ENCODE measurements at regions not wholly inside any gene's neighbourhood (a gene's known extent, or its start where the extent isn't known, plus 50 kb on each side); places are given as distances from the start of the nearest gene placed in this dataset.
A peak's percentile ranks its signal among the peaks of the same experiment; 100 is the strongest.

- DNase-seq (no peak), FAIRE-seq (no peak)
- no peaks in the 10 kb centered on the region for H3K27me3 ChIP-seq (ENCODE audit: control insufficient read depth in 3 of 3, insufficient read depth in 3 of 3, low read length in 3 of 3)
- no peak overlapping the region for H3K4me3 ChIP-seq (ENCODE audit: low read depth in 1 of 3, low read length in 3 of 3)
- WGBS, 3 donors: 49 to 60% (median 51%) methylated on average over 3 of the region's 3 CpGs
- no peaks in the 10 kb centered on the region for H3K4me1 ChIP-seq (ENCODE audit: control insufficient read depth in 3 of 3, insufficient read depth in 2 of 3, low read depth in 1 of 3, low read length in 2 of 3)
- no peak overlapping the region for H3K27ac ChIP-seq (ENCODE audit: low read depth in 1 of 3, low read length in 2 of 3)
- H3K36me3 ChIP-seq (ENCODE audit: control insufficient read depth in 3 of 3, insufficient read depth in 2 of 3, low read depth in 1 of 3, low read length in 3 of 3): no peaks in the 10 kb centered on the region
- H3K9me3 ChIP-seq (ENCODE audit: control insufficient read depth in 2 of 2, insufficient read depth in 1 of 2, low read depth in 1 of 2, low read length in 1 of 2): peaks cover 0 to 4% of the 10 kb centered on the region in 2 donors
These were observed 107.4 kb upstream of the LRRTM4 start for GRCh38 chr2:77629539-77629938.

GRCh38 chr2:77631007-77631406 is 108.8 kb upstream of the LRRTM4 start:
- peaks cover 0 to 4% of the 10 kb centered on the region in 2 donors for H3K9me3 ChIP-seq (ENCODE audit: control insufficient read depth in 2 of 2, insufficient read depth in 1 of 2, low read depth in 1 of 2, low read length in 1 of 2)
- no peaks in the 10 kb centered on the region for H3K4me1 ChIP-seq (ENCODE audit: control insufficient read depth in 3 of 3, insufficient read depth in 2 of 3, low read depth in 1 of 3, low read length in 2 of 3)
- H3K4me3 ChIP-seq (ENCODE audit: low read depth in 1 of 3, low read length in 3 of 3): no peak overlapping the region
- no peaks in the 10 kb centered on the region for H3K36me3 ChIP-seq (ENCODE audit: control insufficient read depth in 3 of 3, insufficient read depth in 2 of 3, low read depth in 1 of 3, low read length in 3 of 3)
- H3K27ac ChIP-seq (ENCODE audit: low read depth in 1 of 3, low read length in 2 of 3): no peak overlapping the region
- DNase-seq (no peak), FAIRE-seq (no peak)
- no peaks in the 10 kb centered on the region for H3K27me3 ChIP-seq (ENCODE audit: control insufficient read depth in 3 of 3, insufficient read depth in 3 of 3, low read length in 3 of 3)

GRCh38 chr2:77633601-77634000 is 111.4 kb upstream of the LRRTM4 start:
- FAIRE-seq: no peak
- no peak overlapping the region for H3K4me3 ChIP-seq (ENCODE audit: low read depth in 1 of 3, low read length in 3 of 3)
- H3K27ac ChIP-seq (ENCODE audit: low read depth in 1 of 3, low read length in 2 of 3): no peak overlapping the region
- no peaks in the 10 kb centered on the region for H3K4me1 ChIP-seq (ENCODE audit: control insufficient read depth in 3 of 3, insufficient read depth in 2 of 3, low read depth in 1 of 3, low read length in 2 of 3)
- no peaks in the 10 kb centered on the region for H3K36me3 ChIP-seq (ENCODE audit: control insufficient read depth in 3 of 3, insufficient read depth in 2 of 3, low read depth in 1 of 3, low read length in 3 of 3)
- H3K27me3 ChIP-seq (ENCODE audit: control insufficient read depth in 3 of 3, insufficient read depth in 3 of 3, low read length in 3 of 3): no peaks in the 10 kb centered on the region
- peaks cover 0 to 4% of the 10 kb centered on the region in 2 donors for H3K9me3 ChIP-seq (ENCODE audit: control insufficient read depth in 2 of 2, insufficient read depth in 1 of 2, low read depth in 1 of 2, low read length in 1 of 2)
- 69 to 78% (median 75%) methylated on average over 2 of the region's 2 CpGs for WGBS, 3 donors
- no peak for DNase-seq

- H3K27ac ChIP-seq (ENCODE audit: low read depth in 1 of 3, low read length in 2 of 3): no peak overlapping the region
- peaks cover 0 to 18% of the 10 kb centered on the region in 2 donors for H3K9me3 ChIP-seq (ENCODE audit: control insufficient read depth in 2 of 2, insufficient read depth in 1 of 2, low read depth in 1 of 2, low read length in 1 of 2)
- DNase-seq: no peak
- no peak for FAIRE-seq
- 75 to 88% (median 83%) methylated on average over 1 of the region's 1 CpG for WGBS, 3 donors
- no peaks in the 10 kb centered on the region for H3K27me3 ChIP-seq (ENCODE audit: control insufficient read depth in 3 of 3, insufficient read depth in 3 of 3, low read length in 3 of 3)
- H3K4me3 ChIP-seq (ENCODE audit: low read depth in 1 of 3, low read length in 3 of 3): no peak overlapping the region
- H3K36me3 ChIP-seq (ENCODE audit: control insufficient read depth in 3 of 3, insufficient read depth in 2 of 3, low read depth in 1 of 3, low read length in 3 of 3): no peaks in the 10 kb centered on the region
- no peaks in the 10 kb centered on the region for H3K4me1 ChIP-seq (ENCODE audit: control insufficient read depth in 3 of 3, insufficient read depth in 2 of 3, low read depth in 1 of 3, low read length in 2 of 3)
These were observed 118.7 kb upstream of the LRRTM4 start for GRCh38 chr2:77640924-77641323.

GRCh38 chr2:77642339-77642738 is 120.2 kb upstream of the LRRTM4 start:
- Histone ChIP-seq H3K4me3 (ENCODE audit: low read depth in 1 of 3, low read length in 3 of 3) (no peak overlapping the region), H3K9me3 (ENCODE audit: control insufficient read depth in 2 of 2, insufficient read depth in 1 of 2, low read depth in 1 of 2, low read length in 1 of 2) (peaks cover 0 to 18% of the 10 kb centered on the region in 2 donors), H3K27ac (ENCODE audit: low read depth in 1 of 3, low read length in 2 of 3) (no peak overlapping the region), H3K4me1 (ENCODE audit: control insufficient read depth in 3 of 3, insufficient read depth in 2 of 3, low read depth in 1 of 3, low read length in 2 of 3) (no peaks in the 10 kb centered on the region), H3K27me3 (ENCODE audit: control insufficient read depth in 3 of 3, insufficient read depth in 3 of 3, low read length in 3 of 3) (no peaks in the 10 kb centered on the region), H3K36me3 (ENCODE audit: control insufficient read depth in 3 of 3, insufficient read depth in 2 of 3, low read depth in 1 of 3, low read length in 3 of 3) (no peaks in the 10 kb centered on the region)
- FAIRE-seq (no peak), DNase-seq (no peak)
- 79 to 93% (median 89%) methylated on average over 1 of the region's 1 CpG for WGBS, 3 donors

- Histone ChIP-seq H3K9me3 (ENCODE audit: control insufficient read depth in 2 of 2, insufficient read depth in 1 of 2, low read depth in 1 of 2, low read length in 1 of 2) (no peaks in the 10 kb centered on the region), H3K27me3 (ENCODE audit: control insufficient read depth in 3 of 3, insufficient read depth in 3 of 3, low read length in 3 of 3) (no peaks in the 10 kb centered on the region), H3K4me3 (ENCODE audit: low read depth in 1 of 3, low read length in 3 of 3) (no peak overlapping the region), H3K27ac (ENCODE audit: low read depth in 1 of 3, low read length in 2 of 3) (no peak overlapping the region), H3K4me1 (ENCODE audit: control insufficient read depth in 3 of 3, insufficient read depth in 2 of 3, low read depth in 1 of 3, low read length in 2 of 3) (no peaks in the 10 kb centered on the region), H3K36me3 (ENCODE audit: control insufficient read depth in 3 of 3, insufficient read depth in 2 of 3, low read depth in 1 of 3, low read length in 3 of 3) (no peaks in the 10 kb centered on the region)
- FAIRE-seq (no peak), DNase-seq (no peak)
- WGBS, 3 donors: 20 to 27% (median 25%) methylated on average over 1 of the region's 1 CpG
These were observed 127.7 kb upstream of the LRRTM4 start for GRCh38 chr2:77649856-77650255.

- 42 to 87% (median 84%) methylated on average over 2 of the region's 2 CpGs for WGBS, 3 donors
- Histone ChIP-seq H3K4me3 (ENCODE audit: low read depth in 1 of 3, low read length in 3 of 3) (no peak overlapping the region), H3K36me3 (ENCODE audit: control insufficient read depth in 3 of 3, insufficient read depth in 2 of 3, low read depth in 1 of 3, low read length in 3 of 3) (no peaks in the 10 kb centered on the region), H3K4me1 (ENCODE audit: control insufficient read depth in 3 of 3, insufficient read depth in 2 of 3, low read depth in 1 of 3, low read length in 2 of 3) (no peaks in the 10 kb centered on the region), H3K27me3 (ENCODE audit: control insufficient read depth in 3 of 3, insufficient read depth in 3 of 3, low read length in 3 of 3) (no peaks in the 10 kb centered on the region), H3K27ac (ENCODE audit: low read depth in 1 of 3, low read length in 2 of 3) (no peak overlapping the region), H3K9me3 (ENCODE audit: control insufficient read depth in 2 of 2, insufficient read depth in 1 of 2, low read depth in 1 of 2, low read length in 1 of 2) (no peaks in the 10 kb centered on the region)
- FAIRE-seq: no peak
- no peak for DNase-seq
These were observed 130.3 kb upstream of the LRRTM4 start for GRCh38 chr2:77652499-77652898.

GRCh38 chr2:77664491-77664890 is 142.3 kb upstream of the LRRTM4 start:
- no peaks in the 10 kb centered on the region for H3K36me3 ChIP-seq (ENCODE audit: control insufficient read depth in 3 of 3, insufficient read depth in 2 of 3, low read depth in 1 of 3, low read length in 3 of 3)
- peak in 1 of 2 donors; percentile 5 for DNase-seq
- no peak overlapping the region for H3K27ac ChIP-seq (ENCODE audit: low read depth in 1 of 3, low read length in 2 of 3)
- FAIRE-seq: no peak
- H3K9me3 ChIP-seq (ENCODE audit: control insufficient read depth in 2 of 2, insufficient read depth in 1 of 2, low read depth in 1 of 2, low read length in 1 of 2): no peaks in the 10 kb centered on the region
- no peaks in the 10 kb centered on the region for H3K4me1 ChIP-seq (ENCODE audit: control insufficient read depth in 3 of 3, insufficient read depth in 2 of 3, low read depth in 1 of 3, low read length in 2 of 3)
- H3K4me3 ChIP-seq (ENCODE audit: low read depth in 1 of 3, low read length in 3 of 3): no peak overlapping the region
- 8 to 20% (median 12%) methylated on average over 2 of the region's 2 CpGs for WGBS, 3 donors
- no peaks in the 10 kb centered on the region for H3K27me3 ChIP-seq (ENCODE audit: control insufficient read depth in 3 of 3, insufficient read depth in 3 of 3, low read length in 3 of 3)

GRCh38 chr2:77666251-77666980 is 144.2 kb upstream of the LRRTM4 start:
- Histone ChIP-seq H3K4me3 (ENCODE audit: low read depth in 1 of 3, low read length in 3 of 3) (no peak overlapping the region), H3K4me1 (ENCODE audit: control insufficient read depth in 3 of 3, insufficient read depth in 2 of 3, low read depth in 1 of 3, low read length in 2 of 3) (no peaks in the 10 kb centered on the region), H3K36me3 (ENCODE audit: control insufficient read depth in 3 of 3, insufficient read depth in 2 of 3, low read depth in 1 of 3, low read length in 3 of 3) (no peaks in the 10 kb centered on the region), H3K9me3 (ENCODE audit: control insufficient read depth in 2 of 2, insufficient read depth in 1 of 2, low read depth in 1 of 2, low read length in 1 of 2) (no peaks in the 10 kb centered on the region), H3K27ac (ENCODE audit: low read depth in 1 of 3, low read length in 2 of 3) (no peak overlapping the region), H3K27me3 (ENCODE audit: control insufficient read depth in 3 of 3, insufficient read depth in 3 of 3, low read length in 3 of 3) (no peaks in the 10 kb centered on the region)
- WGBS, 3 donors: 72 to 86% (median 74%) methylated on average over 7 of the region's 7 CpGs
- FAIRE-seq (no peak), DNase-seq (no peak)

Data from small intestine (tissue), 7 donors.